ENCODE measurements at regions not wholly inside any gene's neighbourhood (a gene's known extent, or its start where the extent isn't known, plus 50 kb on each side); places are given as distances from the start of the nearest gene placed in this dataset.

DNA sequence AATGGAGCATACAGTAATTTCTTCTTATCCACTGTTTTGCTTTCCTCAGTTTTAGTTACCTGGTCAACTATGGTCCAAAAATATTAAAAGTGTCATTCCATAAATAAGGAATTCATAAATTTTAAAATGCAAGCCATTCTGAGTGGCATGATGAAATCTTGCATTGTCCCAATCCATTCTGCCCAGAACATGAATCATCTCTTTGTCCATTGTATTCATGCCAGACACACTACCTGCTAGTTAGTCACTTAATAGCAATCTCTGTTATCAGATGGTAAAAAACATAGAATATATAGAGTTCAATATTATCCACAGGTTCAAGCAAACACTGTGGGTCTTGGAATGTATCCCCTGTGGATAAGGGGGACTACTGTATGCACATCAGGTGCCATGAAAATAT is 872.2 kb upstream of the NXPH2 start:
- no peak overlapping the region for H3K27ac Mint-ChIP-seq (ENCODE audit: unreplicated experiment)
- H3K36me3 Mint-ChIP-seq (ENCODE audit: insufficient read depth, unreplicated experiment) = no peaks in the 10 kb centered on the region
- intact Hi-C loops (cut with micrococcal nuclease; ENCODE audit: unreplicated experiment) = no loop called here
- Histone ChIP-seq H3K27me3 (replicated peaks; ENCODE audit: control insufficient read depth, insufficient read depth, low read length) (no peaks in the 10 kb centered on the region), H3K9me3 (no peaks in the 10 kb centered on the region), H3K4me1 (no peaks in the 10 kb centered on the region), H3K4me3 (ENCODE audit: low read depth, low read length) (no peak overlapping the region), H3K36me3 (ENCODE audit: control insufficient read depth, insufficient read depth, low read length) (no peaks in the 10 kb centered on the region)
- H3K9me3 Mint-ChIP-seq (ENCODE audit: unreplicated experiment) = peaks cover 37% of the 10 kb centered on the region
- no peak overlapping the region for H3K4me3 Mint-ChIP-seq (ENCODE audit: unreplicated experiment)
- POLR2A ChIA-PET = no interaction called here
- H3K4me1 Mint-ChIP-seq (ENCODE audit: low read depth, unreplicated experiment) = no peaks in the 10 kb centered on the region
- TF ChIP-seq, protein P1, sequence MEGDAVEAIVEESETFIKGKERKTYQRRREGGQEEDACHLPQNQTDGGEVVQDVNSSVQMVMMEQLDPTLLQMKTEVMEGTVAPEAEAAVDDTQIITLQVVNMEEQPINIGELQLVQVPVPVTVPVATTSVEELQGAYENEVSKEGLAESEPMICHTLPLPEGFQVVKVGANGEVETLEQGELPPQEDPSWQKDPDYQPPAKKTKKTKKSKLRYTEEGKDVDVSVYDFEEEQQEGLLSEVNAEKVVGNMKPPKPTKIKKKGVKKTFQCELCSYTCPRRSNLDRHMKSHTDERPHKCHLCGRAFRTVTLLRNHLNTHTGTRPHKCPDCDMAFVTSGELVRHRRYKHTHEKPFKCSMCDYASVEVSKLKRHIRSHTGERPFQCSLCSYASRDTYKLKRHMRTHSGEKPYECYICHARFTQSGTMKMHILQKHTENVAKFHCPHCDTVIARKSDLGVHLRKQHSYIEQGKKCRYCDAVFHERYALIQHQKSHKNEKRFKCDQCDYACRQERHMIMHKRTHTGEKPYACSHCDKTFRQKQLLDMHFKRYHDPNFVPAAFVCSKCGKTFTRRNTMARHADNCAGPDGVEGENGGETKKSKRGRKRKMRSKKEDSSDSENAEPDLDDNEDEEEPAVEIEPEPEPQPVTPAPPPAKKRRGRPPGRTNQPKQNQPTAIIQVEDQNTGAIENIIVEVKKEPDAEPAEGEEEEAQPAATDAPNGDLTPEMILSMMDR (IDR thresholded peaks at IDR 0.05; ENCODE audit: insufficient read depth in 1 of 2, low read depth in 1 of 2, low read length in 1 of 2, severe bottlenecking in 1 of 2, unreplicated experiment in 1 of 2) = no peak
- H3K27me3 Mint-ChIP-seq (ENCODE audit: insufficient read depth, unreplicated experiment) = no peaks in the 10 kb centered on the region
- BruUV-seq (replicated peaks) = no TSS peak
- DNase-seq = no peak
- CTCF ChIA-PET = no interaction called here

DNA sequence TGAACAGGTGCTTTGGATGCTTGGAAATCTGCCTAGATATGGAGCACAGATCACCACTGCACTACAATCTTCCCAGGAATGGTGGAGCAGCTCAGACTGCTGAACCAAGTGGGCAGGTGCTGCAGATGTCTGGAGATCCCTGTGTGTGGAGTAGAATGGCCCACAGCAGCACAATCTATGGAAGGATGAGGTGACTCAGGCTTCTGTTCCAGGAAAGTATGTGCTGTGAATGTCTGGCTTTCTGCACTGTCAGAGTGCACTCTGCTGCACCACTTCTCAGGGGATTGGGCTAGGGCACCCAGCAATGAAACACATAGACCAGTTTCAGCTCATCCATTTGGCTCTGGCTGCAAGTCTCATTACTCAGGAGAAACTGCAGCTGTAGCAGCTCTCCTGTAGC is 865.4 kb upstream of the NXPH2 start:
- Histone ChIP-seq H3K9me3 (no peaks in the 10 kb centered on the region), H3K4me3 (ENCODE audit: low read depth, low read length) (no peak overlapping the region), H3K36me3 (ENCODE audit: control insufficient read depth, insufficient read depth, low read length) (no peaks in the 10 kb centered on the region), H3K4me1 (no peaks in the 10 kb centered on the region), H3K27me3 (replicated peaks; ENCODE audit: control insufficient read depth, insufficient read depth, low read length) (no peaks in the 10 kb centered on the region)
- H3K4me3 Mint-ChIP-seq (ENCODE audit: unreplicated experiment) = no peak overlapping the region
- intact Hi-C loops (cut with micrococcal nuclease; ENCODE audit: unreplicated experiment) = no loop called here
- no peaks in the 10 kb centered on the region for H3K36me3 Mint-ChIP-seq (ENCODE audit: insufficient read depth, unreplicated experiment)
- BruUV-seq (replicated peaks) = no TSS peak
- ChIA-PET POLR2A (no interaction called here), CTCF (no interaction called here)
- TF ChIP-seq, protein P1 (IDR thresholded peaks at IDR 0.05; ENCODE audit: insufficient read depth in 1 of 2, low read depth in 1 of 2, low read length in 1 of 2, severe bottlenecking in 1 of 2, unreplicated experiment in 1 of 2) = no peak
- DNase-seq = no peak
- no peaks in the 10 kb centered on the region for H3K27me3 Mint-ChIP-seq (ENCODE audit: insufficient read depth, unreplicated experiment)
- no peaks in the 10 kb centered on the region for H3K4me1 Mint-ChIP-seq (ENCODE audit: low read depth, unreplicated experiment)
- peaks cover 27% of the 10 kb centered on the region for H3K9me3 Mint-ChIP-seq (ENCODE audit: unreplicated experiment)
- no peak overlapping the region for H3K27ac Mint-ChIP-seq (ENCODE audit: unreplicated experiment)

DNA sequence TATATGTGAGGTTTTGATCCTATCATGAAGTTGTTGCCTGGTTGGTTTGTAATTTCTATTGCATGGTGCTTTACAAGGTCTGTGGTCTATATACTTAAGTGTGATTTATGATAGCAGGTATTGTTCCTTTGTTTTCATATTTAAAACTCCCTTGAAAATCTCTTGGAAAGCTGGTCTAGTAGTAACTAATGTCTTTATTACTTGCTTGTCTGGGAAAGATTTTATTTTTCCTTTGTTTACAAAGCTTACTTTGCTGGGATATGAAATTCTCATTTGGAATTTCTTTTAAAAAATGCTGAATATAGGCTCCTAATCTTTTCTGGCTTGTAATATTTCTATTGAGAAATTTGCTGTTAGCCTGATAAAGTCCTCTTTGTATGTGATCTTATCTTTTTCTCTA is 862.9 kb upstream of the NXPH2 start:
- POLR2A ChIA-PET = no interaction called here
- TF ChIP-seq, protein P1 (IDR thresholded peaks at IDR 0.05; ENCODE audit: insufficient read depth in 1 of 2, low read depth in 1 of 2, low read length in 1 of 2, severe bottlenecking in 1 of 2, unreplicated experiment in 1 of 2) = no peak
- DNase-seq = no peak
- Mint-ChIP-seq H3K27me3 (ENCODE audit: insufficient read depth, unreplicated experiment) (no peaks in the 10 kb centered on the region), H3K9me3 (ENCODE audit: unreplicated experiment) (peaks cover 3% of the 10 kb centered on the region), H3K27ac (ENCODE audit: unreplicated experiment) (no peak overlapping the region), H3K36me3 (ENCODE audit: insufficient read depth, unreplicated experiment) (no peaks in the 10 kb centered on the region), H3K4me1 (ENCODE audit: low read depth, unreplicated experiment) (no peaks in the 10 kb centered on the region), H3K4me3 (ENCODE audit: unreplicated experiment) (no peak overlapping the region)
- BruUV-seq (replicated peaks) = no TSS peak
- CTCF ChIA-PET = no interaction called here
- H3K4me3 ChIP-seq (ENCODE audit: low read depth, low read length) = no peak overlapping the region
- intact Hi-C loops (cut with micrococcal nuclease; ENCODE audit: unreplicated experiment) = no loop called here
- H3K36me3 ChIP-seq (ENCODE audit: control insufficient read depth, insufficient read depth, low read length) = no peaks in the 10 kb centered on the region
- H3K27me3 ChIP-seq (replicated peaks; ENCODE audit: control insufficient read depth, insufficient read depth, low read length) = no peaks in the 10 kb centered on the region
- H3K4me1 ChIP-seq = no peaks in the 10 kb centered on the region
- no peaks in the 10 kb centered on the region for H3K9me3 ChIP-seq

Measured in Caco-2 (cell line).